Naive B cell (primary cell): ENCODE measurements at regions not wholly inside any gene's neighbourhood (a gene's known extent, or its start where the extent isn't known, plus 50 kb on each side); places are given as distances from the start of the nearest gene placed in this dataset.
A peak's percentile ranks its signal among the peaks of the same experiment; 100 is the strongest.

Experiments used
- ATAC-seq, 2 donors: fragments of 150-1000 bp; cut with Tn5 transposase; 2 replicates each; pipeline ENCODE4 v1.10.0; 2021; ENCODE audit warnings: low read depth in 2 of 2, mild to moderate bottlenecking in 2 of 2, moderate library complexity in 2 of 2
- DNase-seq: peaks from one replicate; pipeline ENCODE4 v3.0.0; 2022
- H3K27ac Mint-ChIP-seq, 6 donors: one replicate each; pipeline ENCODE4 v1.8.0; 2020 to 2022; ENCODE audit warnings: mild to moderate bottlenecking in 6 of 6, mixed read lengths in 6 of 6, moderate library complexity in 5 of 6, inconsistent platforms in 2 of 6
- H3K27me3 Mint-ChIP-seq, 3 donors: one replicate each; pipeline ENCODE4 v1.8.0; 2021 to 2022; ENCODE audit warnings: mixed read lengths in 3 of 3, mild to moderate bottlenecking in 1 of 3
- H3K36me3 Mint-ChIP-seq, 2 donors: one replicate each; pipeline ENCODE4 v1.8.0; 2020 to 2022; ENCODE audit warnings: mixed read lengths in 2 of 2, inconsistent platforms in 1 of 2, mild to moderate bottlenecking in 1 of 2
- H3K4me1 Mint-ChIP-seq, 3 donors: one replicate each; pipeline ENCODE4 v1.8.0; 2020 to 2022; ENCODE audit warnings: mixed read lengths in 3 of 3, inconsistent platforms in 1 of 3, mild to moderate bottlenecking in 1 of 3, moderate library complexity in 1 of 3
- H3K4me3 Mint-ChIP-seq, 8 donors: one replicate each; pipeline ENCODE4 v1.8.0; 2020 to 2022; ENCODE audit warnings: mild to moderate bottlenecking in 8 of 8, mixed read lengths in 8 of 8, moderate library complexity in 8 of 8, inconsistent platforms in 2 of 8
- H3K9me3 Mint-ChIP-seq, 7 donors: one replicate each; pipeline ENCODE4 v1.8.0; 2020 to 2022; ENCODE audit warnings: mixed read lengths in 7 of 7, mild to moderate bottlenecking in 5 of 7, inconsistent platforms in 2 of 7, moderate library complexity in 1 of 7

- DNase-seq (no peak), ATAC-seq (no peak)
Measured at GRCh38 chr3:44110648-44111047, 131.0 kb upstream of the TOPAZ1 start.

GRCh38 chr3:44111482-44111881 lies 130.2 kb upstream of the TOPAZ1 start:
- H3K4me1 Mint-ChIP-seq, result no peaks in the 10 kb centered on the region
- no peaks in the 10 kb centered on the region for H3K9me3 Mint-ChIP-seq
- H3K27ac Mint-ChIP-seq, result peak overlapping the region in 1 of 6 donors; percentile 6
- no peak overlapping the region for H3K4me3 Mint-ChIP-seq
- DNase-seq (no peak), ATAC-seq (no peak)
- H3K36me3 Mint-ChIP-seq, result no peaks in the 10 kb centered on the region
- peaks cover 10 to 23% (median 20%) of the 10 kb centered on the region in 3 donors for H3K27me3 Mint-ChIP-seq

More at GRCh38 chr3:44110648-44111047, 131.0 kb upstream of the TOPAZ1 start:
- Mint-ChIP-seq H3K4me3 (no peak overlapping the region), H3K27me3 (peaks cover 13 to 16% (median 14%) of the 10 kb centered on the region in 3 donors), H3K4me1 (no peaks in the 10 kb centered on the region), H3K36me3 (no peaks in the 10 kb centered on the region), H3K27ac (no peak overlapping the region), H3K9me3 (no peaks in the 10 kb centered on the region)

- peaks cover 4 to 32% (median 32%) of the 10 kb centered on the region in 3 donors for H3K27me3 Mint-ChIP-seq
- no peaks in the 10 kb centered on the region for H3K36me3 Mint-ChIP-seq
- peak overlapping the region in 1 of 6 donors; percentile 69 for H3K27ac Mint-ChIP-seq
- ATAC-seq (no peak), DNase-seq (peak; percentile 21)
- H3K4me3 Mint-ChIP-seq, result no peak overlapping the region
- no peaks in the 10 kb centered on the region for H3K4me1 Mint-ChIP-seq
- H3K9me3 Mint-ChIP-seq, result no peaks in the 10 kb centered on the region
Measured at GRCh38 chr3:44114142-44114541, 127.5 kb upstream of the TOPAZ1 start.

- ATAC-seq (no peak), DNase-seq (no peak)
- Mint-ChIP-seq H3K27ac (no peak overlapping the region), H3K36me3 (no peaks in the 10 kb centered on the region), H3K4me1 (no peaks in the 10 kb centered on the region), H3K9me3 (no peaks in the 10 kb centered on the region), H3K27me3 (peaks cover 7 to 26% (median 25%) of the 10 kb centered on the region in 3 donors), H3K4me3 (no peak overlapping the region)
Measured at GRCh38 chr3:44117239-44117638, 124.4 kb upstream of the TOPAZ1 start.

- H3K4me3 Mint-ChIP-seq, result no peak overlapping the region
- no peak overlapping the region for H3K27ac Mint-ChIP-seq
- ATAC-seq, result no peak
- no peaks in the 10 kb centered on the region for H3K9me3 Mint-ChIP-seq
- H3K4me1 Mint-ChIP-seq, result no peaks in the 10 kb centered on the region
- peaks cover 10 to 26% (median 25%) of the 10 kb centered on the region in 3 donors for H3K27me3 Mint-ChIP-seq
- DNase-seq, result no peak
- H3K36me3 Mint-ChIP-seq, result no peaks in the 10 kb centered on the region
Measured at GRCh38 chr3:44117736-44118135, 124.0 kb upstream of the TOPAZ1 start.

- H3K4me1 Mint-ChIP-seq, result no peaks in the 10 kb centered on the region
- H3K27me3 Mint-ChIP-seq, result peaks cover 10 to 18% (median 16%) of the 10 kb centered on the region in 3 donors
- ATAC-seq (no peak), DNase-seq (no peak)
- no peak overlapping the region for H3K27ac Mint-ChIP-seq
- H3K36me3 Mint-ChIP-seq, result no peaks in the 10 kb centered on the region
- no peaks in the 10 kb centered on the region for H3K9me3 Mint-ChIP-seq
- H3K4me3 Mint-ChIP-seq, result no peak overlapping the region
Measured at GRCh38 chr3:44120721-44121582, 120.7 kb upstream of the TOPAZ1 start.

GRCh38 chr3:44125246-44125645 lies 116.4 kb upstream of the TOPAZ1 start:
- H3K9me3 Mint-ChIP-seq, result no peaks in the 10 kb centered on the region
- H3K4me3 Mint-ChIP-seq, result no peak overlapping the region
- no peak overlapping the region for H3K27ac Mint-ChIP-seq
- ATAC-seq (no peak), DNase-seq (no peak)
- no peaks in the 10 kb centered on the region for H3K36me3 Mint-ChIP-seq
- peaks cover 0 to 10% (median 4%) of the 10 kb centered on the region in 3 donors for H3K27me3 Mint-ChIP-seq
- peaks cover 0 to 9% (median 6%) of the 10 kb centered on the region in 3 donors for H3K4me1 Mint-ChIP-seq

- no peak for ATAC-seq
- no peak overlapping the region for H3K4me3 Mint-ChIP-seq
- no peak overlapping the region for H3K27ac Mint-ChIP-seq
Measured at GRCh38 chr3:44125882-44126281, 115.8 kb upstream of the TOPAZ1 start.

GRCh38 chr3:44128057-44128775 lies 113.5 kb upstream of the TOPAZ1 start:
- Mint-ChIP-seq H3K27me3 (peaks cover 5 to 6% (median 6%) of the 10 kb centered on the region in 3 donors), H3K4me3 (no peak overlapping the region), H3K36me3 (no peaks in the 10 kb centered on the region), H3K27ac (peak overlapping the region in 2 of 6 donors; percentile 7 to 33), H3K4me1 (peaks cover 0 to 11% (median 9%) of the 10 kb centered on the region in 3 donors), H3K9me3 (no peaks in the 10 kb centered on the region)
- DNase-seq (no peak), ATAC-seq (no peak)

More at GRCh38 chr3:44125882-44126281, 115.8 kb upstream of the TOPAZ1 start:
- Mint-ChIP-seq H3K36me3 (no peaks in the 10 kb centered on the region), H3K4me1 (peaks cover 0 to 11% (median 9%) of the 10 kb centered on the region in 3 donors), H3K27me3 (peaks cover 0 to 10% (median 4%) of the 10 kb centered on the region in 3 donors), H3K9me3 (no peaks in the 10 kb centered on the region)
- DNase-seq, result no peak

- Mint-ChIP-seq H3K9me3 (no peaks in the 10 kb centered on the region), H3K27me3 (peaks cover 11 to 22% (median 19%) of the 10 kb centered on the region in 3 donors), H3K36me3 (no peaks in the 10 kb centered on the region), H3K27ac (no peak overlapping the region), H3K4me3 (no peak overlapping the region), H3K4me1 (peaks cover 0 to 11% (median 9%) of the 10 kb centered on the region in 3 donors)
- no peak for DNase-seq
- no peak for ATAC-seq
Measured at GRCh38 chr3:44130249-44130648, 111.4 kb upstream of the TOPAZ1 start.

- DNase-seq, result no peak
- H3K27me3 Mint-ChIP-seq, result peaks cover 16 to 35% (median 23%) of the 10 kb centered on the region in 3 donors
- H3K36me3 Mint-ChIP-seq, result no peaks in the 10 kb centered on the region
- H3K4me3 Mint-ChIP-seq, result no peak overlapping the region
- H3K4me1 Mint-ChIP-seq, result peaks cover 0 to 11% (median 9%) of the 10 kb centered on the region in 3 donors
- no peak overlapping the region for H3K27ac Mint-ChIP-seq
- no peak for ATAC-seq
- no peaks in the 10 kb centered on the region for H3K9me3 Mint-ChIP-seq
Measured at GRCh38 chr3:44132061-44132460, 109.6 kb upstream of the TOPAZ1 start.

GRCh38 chr3:44132593-44132992 lies 109.1 kb upstream of the TOPAZ1 start:
- no peak for ATAC-seq
- Mint-ChIP-seq H3K27me3 (peaks cover 21 to 36% (median 23%) of the 10 kb centered on the region in 3 donors), H3K4me3 (no peak overlapping the region), H3K9me3 (no peaks in the 10 kb centered on the region), H3K27ac (no peak overlapping the region), H3K36me3 (no peaks in the 10 kb centered on the region), H3K4me1 (peaks cover 0 to 11% (median 9%) of the 10 kb centered on the region in 3 donors)
- DNase-seq, result no peak

- H3K36me3 Mint-ChIP-seq, result no peaks in the 10 kb centered on the region
- H3K4me3 Mint-ChIP-seq, result no peak overlapping the region
- H3K4me1 Mint-ChIP-seq, result no peaks in the 10 kb centered on the region
- ATAC-seq (no peak), DNase-seq (no peak)
- H3K27ac Mint-ChIP-seq, result no peak overlapping the region
- peaks cover 0 to 8% (median 2%) of the 10 kb centered on the region in 7 donors for H3K9me3 Mint-ChIP-seq
- H3K27me3 Mint-ChIP-seq, result peaks cover 25 to 42% (median 31%) of the 10 kb centered on the region in 3 donors
Measured at GRCh38 chr3:44136421-44136820, 105.3 kb upstream of the TOPAZ1 start.
